ENCODE measurements at regions not wholly inside any gene's neighbourhood (a gene's known extent, or its start where the extent isn't known, plus 50 kb on each side); places are given as distances from the start of the nearest gene placed in this dataset.

DNA sequence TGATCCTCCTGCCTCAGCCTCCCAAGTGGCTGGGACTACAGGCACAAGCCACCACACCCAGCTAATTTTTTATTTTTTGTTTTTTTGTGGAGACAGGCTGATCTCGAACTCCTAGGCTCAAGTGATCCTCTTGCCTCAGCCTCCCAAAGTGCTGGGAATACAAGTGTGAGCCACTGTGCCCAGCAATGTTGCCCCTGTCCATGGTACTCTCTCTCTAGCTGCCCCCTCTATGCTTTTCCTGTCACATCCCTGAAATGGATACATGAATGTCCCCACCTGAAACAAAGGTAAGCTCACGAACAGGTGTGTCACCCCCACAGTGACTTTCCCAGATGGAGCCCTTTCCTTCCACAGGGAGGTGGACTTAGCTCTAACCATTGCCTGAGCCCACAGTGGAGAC is 141.1 kb upstream of the MGMT start:
- no peak for DNase-seq

DNA sequence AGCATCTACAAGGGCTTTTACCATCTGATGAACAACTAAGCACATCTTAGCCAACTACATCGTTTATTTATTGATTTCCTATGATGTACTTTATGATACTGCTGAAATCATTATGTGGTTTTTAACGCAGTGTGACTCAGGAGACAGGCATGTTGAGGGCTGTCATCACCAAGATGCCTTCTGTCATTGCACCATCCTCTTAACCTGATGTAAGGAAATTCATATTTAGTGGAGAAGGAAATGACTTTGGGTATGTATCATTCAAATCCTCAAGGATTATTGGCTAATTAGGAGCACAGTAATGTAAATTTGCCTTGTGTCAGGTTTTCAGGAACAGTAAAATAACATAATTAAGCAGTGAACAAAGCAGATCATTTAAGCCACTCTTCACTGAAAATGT is 138.5 kb upstream of the MGMT start:
- no peak for DNase-seq

DNA sequence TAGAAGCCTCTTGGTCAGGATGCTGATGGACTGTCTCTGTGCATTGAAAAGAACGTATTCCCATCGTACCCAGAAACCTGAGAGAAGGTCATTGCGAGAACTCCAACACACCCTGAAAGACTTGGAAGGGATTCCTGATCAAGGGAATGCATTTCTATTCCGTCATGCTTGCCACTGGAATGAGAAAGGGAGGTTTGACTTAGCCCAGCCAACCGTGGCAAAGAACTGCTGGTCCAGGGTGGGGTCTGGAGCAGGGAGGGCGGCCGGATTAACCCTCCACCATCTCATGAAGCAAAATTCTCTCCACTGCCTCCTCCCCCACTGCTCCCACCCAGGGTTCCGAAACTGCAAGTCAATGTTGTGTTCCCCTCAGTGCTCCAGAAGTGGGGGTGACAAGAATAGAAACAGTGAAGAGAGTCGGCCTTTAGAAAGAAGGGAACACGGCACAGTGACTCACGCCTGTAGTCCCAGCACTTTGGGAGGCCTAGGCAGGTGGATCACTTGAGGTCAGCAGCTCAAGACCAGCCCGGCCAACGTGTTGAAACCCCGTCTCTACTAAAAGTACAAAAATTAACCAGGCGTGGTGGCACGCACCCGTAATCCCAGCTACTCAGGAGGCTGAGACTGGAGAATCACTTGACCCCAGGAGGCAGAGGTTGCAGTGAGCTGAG is 137.5 kb upstream of the MGMT start:
- DNase-seq, result no peak

DNA sequence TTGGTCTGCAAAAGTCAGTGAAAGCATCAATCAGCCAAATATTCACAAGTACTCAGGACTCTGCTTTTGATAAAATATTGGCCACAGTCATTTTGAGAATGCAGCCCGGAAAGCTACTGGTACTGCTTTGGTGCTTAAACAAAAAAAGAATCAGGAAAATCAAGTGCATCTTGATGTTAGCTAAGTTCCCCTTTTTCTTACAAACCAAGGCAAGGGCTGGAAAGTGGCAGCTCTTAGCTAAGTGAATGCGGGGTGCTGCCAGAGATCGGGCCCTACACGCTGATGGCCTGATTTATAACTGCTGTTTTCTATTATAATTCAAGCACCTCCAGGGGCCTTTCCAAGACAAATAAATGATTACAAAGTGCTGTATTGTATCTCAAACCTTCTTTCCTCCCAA is 136.8 kb upstream of the MGMT start:
- DNase-seq, result no peak

DNA sequence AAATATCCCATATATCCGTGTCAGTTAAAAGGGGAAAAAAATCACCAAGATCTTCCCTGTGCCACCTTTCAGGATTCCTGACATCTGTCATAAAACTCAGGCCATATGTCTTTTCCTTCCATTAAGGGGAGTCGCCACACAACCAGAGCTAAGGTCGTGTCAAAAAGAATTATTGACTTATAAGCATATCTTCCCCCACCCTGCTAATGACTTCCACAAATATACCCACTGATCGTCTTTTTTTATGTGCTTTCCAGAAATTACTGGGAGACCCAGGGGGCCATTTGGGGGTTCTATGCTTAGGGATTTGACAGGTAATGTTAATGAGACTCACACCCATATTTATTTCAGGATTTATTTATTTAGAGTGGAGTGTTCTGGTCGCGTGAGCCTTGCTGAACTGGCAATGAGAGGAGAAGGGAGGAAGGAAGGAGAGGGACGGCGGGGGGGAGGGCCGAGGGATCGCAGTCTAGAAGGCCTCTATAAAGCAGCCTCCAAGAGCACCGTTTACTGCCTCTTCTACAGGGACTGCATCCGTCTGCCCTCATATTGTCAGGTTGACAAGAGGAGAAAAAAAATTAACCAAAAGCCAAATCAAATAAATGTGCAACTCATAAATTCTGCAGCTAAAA is 135.7 kb upstream of the MGMT start:
- DNase-seq, result no peak

DNA sequence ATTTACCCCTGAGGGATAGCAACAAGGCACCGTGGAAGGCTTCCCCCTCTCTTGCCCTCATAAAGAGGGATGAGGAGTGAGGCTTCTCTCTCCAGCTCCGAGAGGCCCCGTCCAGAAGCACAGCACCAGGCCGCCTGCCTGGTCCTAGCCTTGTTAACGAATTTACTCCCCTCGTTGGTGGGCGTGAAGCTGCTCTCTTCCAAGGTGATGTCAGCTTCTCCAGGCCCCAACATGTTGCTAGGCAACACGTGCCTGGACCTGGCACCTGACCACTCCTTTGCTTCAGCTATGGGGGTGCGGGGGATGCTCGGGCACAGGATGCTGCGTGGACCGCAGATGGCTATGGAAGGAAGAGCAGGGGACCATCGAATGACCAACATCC is 135.2 kb upstream of the MGMT start:
- DNase-seq, result no peak

DNA sequence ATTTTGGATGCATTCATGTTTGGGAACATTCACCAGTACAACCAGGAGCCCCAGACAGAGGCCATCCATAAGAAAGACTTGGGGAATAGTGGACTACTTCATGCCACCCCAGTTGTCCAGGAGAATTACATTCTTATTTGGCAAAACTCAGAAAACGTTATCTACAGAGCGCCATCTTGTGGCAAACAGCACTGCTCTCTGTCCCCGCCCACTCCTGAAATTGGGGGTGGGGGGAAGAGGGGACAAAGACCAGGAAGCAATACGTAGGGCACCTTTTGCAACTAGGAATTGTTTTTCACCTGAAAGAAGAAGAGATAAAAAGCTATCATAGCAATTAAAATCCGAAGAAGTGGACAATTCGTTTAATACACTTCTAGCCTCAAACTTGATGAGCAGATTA is 134.6 kb upstream of the MGMT start:
- peak; percentile 22 for DNase-seq

DNA sequence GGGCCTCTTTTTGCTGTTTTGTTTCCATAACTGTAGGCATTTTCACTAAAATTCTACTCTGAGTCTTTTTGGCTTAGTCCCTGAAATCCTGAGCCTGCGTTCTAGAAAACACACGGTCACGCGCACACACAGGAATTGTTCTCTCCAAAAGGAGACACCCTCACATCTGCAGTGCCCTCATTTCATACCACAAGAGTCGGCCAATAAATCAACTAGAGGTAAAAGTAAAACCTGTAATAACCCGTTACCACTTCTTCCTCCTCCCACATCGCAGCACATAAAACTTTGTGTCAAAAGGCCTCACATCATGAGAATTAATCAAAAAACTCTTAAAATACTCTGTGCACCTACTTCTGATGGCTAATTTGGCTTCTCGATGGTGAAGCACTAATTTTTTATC is 133.3 kb upstream of the MGMT start:
- DNase-seq, result no peak

DNA sequence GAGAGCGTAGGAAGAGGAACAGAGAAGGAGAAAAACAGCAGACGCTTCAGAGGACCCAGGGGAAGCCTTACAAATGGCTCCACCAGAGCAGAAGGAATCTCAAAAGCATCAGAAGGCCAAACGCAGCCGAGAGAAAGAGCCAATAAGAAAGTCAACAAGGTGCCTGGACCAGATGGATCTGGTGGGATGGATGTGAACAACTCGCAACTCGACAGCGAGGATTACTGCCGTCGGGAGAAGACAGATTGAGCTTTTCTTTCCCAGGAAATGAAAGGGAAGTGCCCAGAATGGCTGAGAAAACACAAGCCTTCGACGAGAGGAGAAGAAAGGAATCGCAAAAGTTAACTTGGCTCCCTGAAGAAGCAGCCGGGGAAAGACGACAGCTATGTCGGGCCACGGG is 132.8 kb upstream of the MGMT start:
- no peak for DNase-seq

DNA sequence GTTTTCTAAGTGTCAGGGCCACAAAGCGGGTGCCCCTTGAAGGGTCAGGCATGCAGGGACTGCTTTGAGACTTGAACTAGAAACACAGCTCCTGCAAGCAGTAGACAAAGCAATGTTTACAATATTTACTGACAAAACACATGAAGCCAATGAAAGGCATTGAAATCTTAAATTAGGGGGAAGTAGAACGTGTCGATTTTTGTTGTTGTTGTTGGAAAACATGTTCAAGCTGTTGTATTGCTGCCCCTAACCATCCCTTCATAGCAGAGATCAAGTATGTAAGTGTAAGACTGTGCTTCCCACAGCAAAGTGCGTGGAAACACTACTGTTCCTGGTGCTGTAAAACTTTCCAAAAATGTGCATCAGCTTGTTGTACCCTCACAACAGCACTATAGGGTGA is 131.6 kb upstream of the MGMT start:
- no peak for DNase-seq

DNA sequence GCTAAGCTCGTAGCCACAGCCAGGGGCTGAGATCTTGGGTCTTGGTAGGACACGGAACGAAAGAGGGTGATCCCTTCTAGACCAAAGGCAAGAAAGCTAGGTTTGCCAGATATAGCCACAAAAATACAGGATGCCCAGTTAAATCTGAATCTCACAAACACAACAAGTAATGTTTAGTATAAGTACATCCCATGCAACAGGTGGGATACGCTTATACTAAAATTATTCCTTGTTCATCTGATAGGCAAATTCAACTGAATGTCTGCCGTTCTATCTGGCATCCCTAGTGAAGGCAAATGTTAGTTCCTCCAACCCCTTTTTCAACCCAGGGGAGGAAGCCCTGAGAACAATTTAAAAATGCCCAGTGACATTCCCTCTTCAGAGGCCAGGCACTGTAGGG is 131.1 kb upstream of the MGMT start:
- peak; percentile 19 for DNase-seq

DNA sequence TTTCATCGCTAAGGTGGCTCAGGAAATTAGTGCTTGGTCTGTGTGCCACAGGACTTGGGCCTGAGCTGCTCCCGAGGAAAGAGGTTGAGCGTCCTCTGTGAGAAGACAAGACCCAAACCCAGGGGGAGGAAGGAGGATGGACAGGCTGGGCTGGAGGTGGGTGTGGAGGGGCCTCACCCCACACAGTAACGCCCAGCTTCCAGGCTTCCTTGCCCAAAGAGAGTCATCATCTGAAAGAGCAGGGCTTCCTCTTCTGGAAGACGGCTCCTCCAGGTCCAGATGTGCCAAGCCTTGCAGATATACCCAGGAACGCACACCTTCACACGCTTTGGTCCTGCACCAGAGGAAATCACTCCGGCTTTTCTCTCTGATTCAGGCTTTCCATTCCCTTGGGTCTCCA is 127.8 kb upstream of the MGMT start:
- DNase-seq, result no peak

DNA sequence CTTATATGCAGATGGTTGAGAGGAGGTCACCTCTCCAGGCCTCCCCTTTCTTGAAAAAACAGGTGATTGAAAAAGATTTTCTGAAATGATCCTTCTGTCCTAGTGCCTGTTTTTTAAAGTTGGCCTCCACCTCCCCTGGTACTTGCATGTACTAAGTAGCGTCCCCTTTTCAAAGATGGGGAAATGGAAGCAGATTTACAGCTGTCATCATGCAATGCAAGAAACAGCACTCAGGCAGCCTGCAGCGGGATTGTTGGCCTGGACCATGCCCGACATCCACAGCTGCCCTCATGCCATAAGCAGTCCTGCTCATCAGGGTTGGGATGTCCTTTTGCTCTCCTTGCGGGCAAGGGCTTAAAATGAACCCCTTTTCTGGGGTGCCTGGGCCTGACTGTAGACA is 127.2 kb upstream of the MGMT start:
- no peak for DNase-seq

DNA sequence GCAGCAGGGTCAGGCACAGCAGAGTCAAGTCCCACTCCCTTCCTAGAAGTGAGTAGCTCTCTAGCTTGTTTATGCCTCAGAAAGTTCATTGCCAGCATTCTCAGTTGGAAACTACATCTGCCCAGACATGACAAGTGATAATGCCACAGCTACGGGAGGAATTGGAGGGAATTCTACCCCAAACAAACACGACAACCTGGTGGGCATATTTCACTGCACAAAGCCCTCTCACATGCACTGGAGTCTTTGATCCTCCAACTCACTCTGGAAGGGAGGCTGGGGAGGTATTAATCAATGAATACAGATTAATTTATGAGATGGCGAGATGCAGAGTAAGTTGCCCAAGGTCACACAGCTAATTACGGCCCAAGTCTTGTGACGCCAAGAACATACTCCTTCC is 126.0 kb upstream of the MGMT start:
- no peak for DNase-seq

DNA sequence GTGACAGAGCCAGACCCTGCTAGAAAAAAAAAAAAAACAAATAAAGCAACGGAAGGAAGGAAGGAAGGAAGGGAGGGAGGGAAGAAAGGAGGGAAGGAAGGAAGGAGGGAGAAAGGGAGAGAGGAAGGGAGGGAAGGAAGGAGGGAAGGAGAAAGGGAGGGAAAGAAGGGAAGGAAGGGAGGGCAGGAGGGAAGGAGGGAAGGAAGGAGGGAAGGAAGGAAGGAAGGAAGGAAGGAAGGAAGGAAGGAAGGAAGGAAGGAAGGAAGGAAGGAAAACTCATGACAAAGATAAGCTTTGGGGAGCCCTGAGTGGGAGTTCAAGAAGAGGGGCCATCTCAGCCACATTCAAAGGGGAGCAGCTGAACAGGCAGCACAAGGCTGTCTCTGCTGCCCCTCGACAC is 124.7 kb upstream of the MGMT start:
- no peak for DNase-seq

DNA sequence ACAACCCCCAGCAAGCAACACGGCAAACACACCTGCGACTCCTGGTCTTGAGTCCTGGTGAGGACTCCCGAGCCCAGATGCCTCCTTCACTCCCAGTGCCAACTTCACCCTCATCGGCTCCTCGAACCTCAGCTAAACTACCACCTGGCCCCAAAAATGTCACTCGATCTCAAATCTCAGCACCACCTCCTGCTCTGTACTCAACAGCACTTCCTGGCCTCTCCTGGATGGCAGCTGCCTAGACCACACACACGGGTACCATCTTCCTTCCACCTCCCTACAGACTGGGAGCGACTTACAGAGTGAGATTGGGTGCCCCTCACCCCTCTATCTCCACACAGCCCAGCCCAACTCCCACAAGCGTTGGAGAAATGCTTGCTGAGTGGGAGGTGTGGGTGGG is 123.9 kb upstream of the MGMT start:
- DNase-seq, result no peak

DNA sequence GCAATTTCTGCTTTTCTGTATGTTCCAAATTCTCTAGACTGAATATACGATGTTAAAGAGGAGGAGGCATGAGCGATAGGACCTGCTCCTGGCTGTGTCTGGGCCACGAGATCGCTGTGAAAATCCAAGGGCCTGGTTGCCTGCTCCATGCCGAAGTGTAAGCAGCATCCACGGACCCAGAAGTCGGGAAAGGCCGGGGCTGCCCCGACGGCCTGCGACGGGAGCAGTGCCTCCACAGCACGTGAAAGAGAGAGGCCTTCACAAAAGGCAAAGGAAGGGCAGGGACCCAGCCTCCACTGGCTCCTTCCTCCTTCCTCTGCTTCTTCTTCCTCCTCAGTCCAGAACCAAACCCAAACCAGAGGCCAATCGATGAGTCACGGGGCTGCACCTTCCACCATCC is 122.9 kb upstream of the MGMT start:
- no peak for DNase-seq

DNA sequence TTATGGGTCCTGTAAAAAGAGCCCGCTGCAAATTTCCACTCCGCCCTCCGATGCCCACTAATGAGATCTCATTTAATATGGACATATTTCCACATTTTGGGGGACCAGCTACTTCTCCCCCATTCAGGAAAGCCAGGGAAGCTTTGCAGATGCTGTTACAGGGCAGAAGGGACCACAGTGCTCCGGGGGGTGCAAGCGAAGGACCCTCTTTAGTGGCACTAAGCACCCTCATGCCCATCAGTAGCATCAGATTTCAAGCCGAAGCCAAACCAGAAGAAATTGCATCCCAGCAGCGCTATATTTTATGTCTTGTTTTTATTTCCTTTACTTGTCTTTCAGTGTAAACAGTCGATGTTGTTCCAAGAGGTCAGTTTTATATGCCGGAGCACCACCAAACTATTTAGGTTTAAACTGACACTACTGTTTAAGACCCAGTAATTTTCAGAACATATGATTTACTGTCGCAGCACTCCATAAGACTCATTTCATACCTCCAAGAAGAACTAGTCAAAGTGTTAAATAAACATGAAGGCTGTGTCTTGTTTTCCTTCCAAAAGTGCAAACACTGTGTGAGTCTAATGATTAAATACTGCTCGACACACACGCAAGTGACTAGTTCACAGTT is 122.2 kb upstream of the MGMT start:
- DNase-seq, result no peak

DNA sequence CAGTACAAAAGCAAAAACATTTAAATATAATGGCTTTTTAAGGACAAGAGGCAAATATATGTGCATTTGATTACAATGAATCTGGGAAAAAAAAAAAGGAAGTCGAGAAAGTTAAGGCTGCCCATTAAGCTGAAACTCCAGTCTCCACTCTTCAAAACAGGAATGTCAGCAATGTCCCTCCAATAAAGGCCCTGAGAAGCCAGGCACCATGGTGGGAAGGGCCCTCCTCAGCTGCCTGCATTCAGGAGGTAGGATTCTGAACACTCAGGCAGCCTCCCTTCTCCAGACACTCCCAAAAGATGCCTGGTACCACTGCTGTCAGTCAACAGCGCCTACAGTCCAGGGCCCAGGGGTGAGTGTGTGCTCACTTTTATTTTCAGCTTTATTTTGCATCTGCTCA is 121.3 kb upstream of the MGMT start:
- no peak for DNase-seq

DNA sequence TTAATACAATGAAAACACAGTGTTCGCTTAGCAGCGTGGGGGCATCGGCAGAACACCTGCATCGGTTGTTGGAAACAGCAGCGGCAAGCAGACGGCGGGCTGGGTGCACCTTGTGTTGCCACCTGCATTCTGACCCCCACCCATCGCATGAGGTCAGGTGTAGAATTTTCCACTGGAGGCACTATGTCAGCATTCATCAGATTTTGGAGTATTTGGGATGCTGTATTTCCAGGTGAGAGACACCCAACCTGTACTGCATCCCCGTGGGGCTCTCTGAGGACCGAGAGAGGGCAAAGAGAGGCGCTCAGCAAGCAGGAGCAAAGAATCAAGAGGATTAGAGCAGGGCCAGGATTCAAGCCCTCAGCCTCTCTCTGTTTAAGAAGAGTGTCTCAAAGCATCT is 116.4 kb upstream of the MGMT start:
- DNase-seq, result no peak

DNA sequence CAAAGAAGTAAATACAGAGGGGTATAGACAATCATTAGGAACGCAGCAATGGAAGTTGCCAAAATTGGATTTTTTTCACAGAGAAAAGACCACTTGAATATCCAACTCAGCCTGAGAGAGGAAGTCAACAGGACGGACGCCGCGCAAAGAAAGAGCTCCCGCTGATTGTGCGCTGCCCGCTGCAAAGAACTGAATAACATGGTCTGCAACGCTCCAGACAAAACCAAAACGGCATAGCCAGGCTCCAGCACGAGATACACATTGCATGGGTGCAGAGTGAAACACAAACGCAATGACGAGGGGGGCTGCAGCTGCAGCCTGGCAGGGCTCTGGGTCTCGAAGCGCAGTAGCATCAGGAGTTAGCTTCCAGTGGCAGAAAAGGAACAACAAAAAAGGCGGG is 113.9 kb upstream of the MGMT start:
- no peak for DNase-seq

DNA sequence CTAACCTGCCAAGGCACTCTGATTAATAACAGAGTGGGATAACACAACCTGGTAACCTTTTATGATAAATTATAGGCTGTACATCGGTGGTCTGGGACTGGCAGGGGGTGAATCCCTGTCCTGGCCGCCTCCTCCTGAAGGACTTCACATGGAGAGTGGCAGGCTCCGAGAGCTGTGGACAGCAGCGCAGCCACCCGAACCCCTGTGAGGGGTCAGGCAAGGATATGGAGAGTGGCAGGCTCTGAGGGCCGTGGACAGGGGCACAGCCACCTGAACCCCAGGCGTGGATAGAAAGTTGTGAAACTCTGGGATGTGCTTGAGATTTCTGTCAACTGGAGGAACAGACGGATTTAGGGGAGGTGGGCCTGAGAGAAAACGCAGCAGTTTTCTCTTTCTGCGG is 107.0 kb upstream of the MGMT start:
- DNase-seq, result no peak

DNA sequence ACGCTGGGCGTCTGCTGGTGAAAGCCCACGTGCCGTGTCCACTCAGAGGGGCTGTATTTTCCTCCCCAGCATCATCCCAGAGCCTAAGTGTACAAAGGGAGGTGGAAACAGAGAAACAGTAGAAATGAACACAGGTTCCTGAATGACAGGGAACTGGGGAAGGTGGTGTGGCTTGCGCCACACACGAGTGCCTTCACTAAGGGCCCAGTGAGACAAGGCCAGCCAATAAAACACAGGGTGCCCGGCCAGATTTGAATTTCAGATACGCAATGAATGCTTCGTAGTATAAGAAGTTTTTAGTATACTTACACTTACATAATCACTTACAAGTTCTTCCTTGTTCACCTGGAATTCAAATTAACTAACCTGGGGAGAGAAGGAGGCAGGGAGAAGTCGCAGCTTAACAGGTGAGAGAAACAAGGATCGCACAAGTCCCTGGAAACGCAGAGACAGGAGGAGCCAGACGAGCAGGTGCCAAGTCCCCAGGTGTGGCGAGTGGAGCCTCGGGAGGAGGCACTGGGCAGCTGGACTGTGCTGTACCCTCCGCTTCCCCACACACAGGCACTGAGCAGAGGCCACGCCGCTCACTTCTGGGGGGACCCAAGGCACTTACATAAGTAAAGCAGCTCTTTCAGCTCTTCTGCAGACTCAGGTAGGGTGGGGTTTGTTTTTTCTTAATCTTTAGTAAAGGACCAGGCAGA is 105.2 kb upstream of the MGMT start:
- no peak for DNase-seq

DNA sequence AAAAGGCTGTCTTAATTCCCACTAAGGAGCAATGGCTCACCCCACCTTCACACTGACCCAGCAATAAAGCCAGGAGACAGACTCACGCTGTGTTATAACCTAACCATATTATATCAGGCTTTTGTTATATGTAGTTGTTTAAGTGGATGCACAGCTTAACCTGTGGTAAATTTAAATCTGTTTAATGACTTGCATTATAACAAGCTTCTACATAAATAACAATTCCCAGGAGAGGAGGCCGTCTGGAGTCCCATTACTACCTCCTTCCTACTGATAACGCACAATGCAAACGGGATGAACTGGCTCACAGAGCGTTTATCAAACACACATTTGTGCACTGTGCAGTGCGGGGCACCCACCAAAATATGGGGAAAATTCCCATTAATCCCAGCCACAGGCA is 102.1 kb upstream of the MGMT start:
- DNase-seq, result peak; percentile 24

Data from NCI-H526 treated with DMSO at 0.1 percent for 48 hours (cell line).